B cell (primary cell): ENCODE measurements at regions not wholly inside any gene's neighbourhood (a gene's known extent, or its start where the extent isn't known, plus 50 kb on each side); places are given as distances from the start of the nearest gene placed in this dataset.

Experiments used
- ATAC-seq: fragments of 200-7000 bp; cut with Tn5 transposase; one replicate; pipeline ENCODE4 v1.10.0; 2021; ENCODE audit warnings: low read depth, mild to moderate bottlenecking, moderate number of reproducible peaks, moderate library complexity
- CTCF ChIA-PET: fragments of 350-600 bp; sonication (Branson Sonifier 250); formaldehyde crosslinking; loops from one replicate; lab custom pipeline; 2021; ENCODE audit warnings: antibody characterized with exemption, inconsistent platforms; lab: Charles Lee
- POLR2A ChIA-PET: fragments of 350-600 bp; sonication (Branson Sonifier 250); formaldehyde crosslinking; loops from one replicate; lab custom pipeline; 2021; ENCODE audit warnings: antibody characterized with exemption; lab: Charles Lee
- DNase-seq: peaks from one replicate; pipeline ENCODE4 v3.0.0; 2013
- H2AFZ ChIP-seq: 2 replicates; pipeline ENCODE4 v1.6.1; 2012; ENCODE audit warnings: mild to moderate bottlenecking, low read depth, low read length; ENCODE audit not compliant: insufficient read depth, poor library complexity, severe bottlenecking
- H3K27ac ChIP-seq, 2 donors: 1 replicate in 1 of 2; 2 replicates in 1 of 2; pipeline ENCODE4 v1.5.1; 2012 to 2013; ENCODE audit warnings: low read length in 2 of 2, mild to moderate bottlenecking in 2 of 2, moderate library complexity in 1 of 2
- H3K27me3 ChIP-seq, 4 experiments: fragments of 200-600 bp in 1 of 4; sonication (generic) in 1 of 4; replicated peaks in 1 of 4; 1 replicate in 2 of 4; 2 replicates in 2 of 4; pipeline versions ENCODE4 v1.6.1 to v1.7.0; 2013 to 2016; ENCODE audit warnings: low read length in 3 of 4, mild to moderate bottlenecking in 2 of 4, mixed read lengths in 1 of 4, moderate library complexity in 1 of 4; ENCODE audit not compliant: insufficient read depth in 4 of 4, control insufficient read depth in 3 of 4; ENCODE audit errors: control extremely low read depth in 1 of 4
- H3K36me3 ChIP-seq, 2 experiments: replicated peaks in 1 of 2; 1 replicate in 1 of 2; 2 replicates in 1 of 2; pipeline versions ENCODE4 v1.6.1 to v1.7.1; 2013; ENCODE audit warnings: low read length in 1 of 2; ENCODE audit not compliant: insufficient read depth in 2 of 2, control insufficient read depth in 1 of 2; ENCODE audit errors: control extremely low read depth in 1 of 2, extremely low read depth in 1 of 2
- H3K4me1 ChIP-seq, 2 donors: fragments of 200-600 bp in 1 of 2; sonication (generic) in 1 of 2; 1 replicate in 1 of 2; 2 replicates in 1 of 2; pipeline versions ENCODE4 v1.5.1 to v1.6.1; 2013 to 2017; ENCODE audit warnings: low read length in 2 of 2; ENCODE audit not compliant: control insufficient read depth in 2 of 2, insufficient read depth in 2 of 2
- H3K4me2 ChIP-seq: replicated peaks from 2 replicates; pipeline ENCODE3; 2012; ENCODE audit warnings: mild to moderate bottlenecking, low read depth, low read length; ENCODE audit not compliant: poor library complexity, severe bottlenecking
- H3K4me3 ChIP-seq, 5 experiments: fragments of 200-600 bp in 1 of 5; sonication (generic) in 1 of 5; 1 replicate in 3 of 5; 2 replicates in 2 of 5; pipeline versions ENCODE4 v1.5.1 to v1.7.0; 2011 to 2016; ENCODE audit warnings: low read length in 4 of 5, mild to moderate bottlenecking in 4 of 5, low read depth in 2 of 5, control low read depth in 1 of 5, moderate library complexity in 1 of 5; ENCODE audit not compliant: insufficient read depth in 1 of 5; ENCODE audit errors: control extremely low read depth in 1 of 5, extremely low read depth in 1 of 5
- H3K79me2 ChIP-seq: fragments of 200-600 bp; sonication (generic); one replicate; pipeline ENCODE4 v1.6.0; 2016; ENCODE audit warnings: low read length; ENCODE audit not compliant: control insufficient read depth, insufficient read depth
- H3K9ac ChIP-seq: fragments of 200-600 bp; sonication (generic); 2 replicates; pipeline ENCODE4 v1.6.1; 2017; ENCODE audit warnings: mild to moderate bottlenecking, low read length, moderate library complexity
- H3K9me3 ChIP-seq, 3 donors: one replicate each; pipeline versions ENCODE4 v1.6.1 to v1.7.1; 2013; ENCODE audit warnings: low read length in 2 of 3; ENCODE audit not compliant: control insufficient read depth in 2 of 3, insufficient read depth in 1 of 3; ENCODE audit errors: control extremely low read depth in 1 of 3
- H4K20me1 ChIP-seq: 2 replicates; pipeline ENCODE4 v1.6.0; 2012; ENCODE audit warnings: mild to moderate bottlenecking, low read length; ENCODE audit not compliant: insufficient read depth, control insufficient read depth, poor library complexity, severe bottlenecking
- H3K27ac Mint-ChIP-seq: one replicate; pipeline ENCODE4 v1.8.0; 2021; ENCODE audit warnings: mixed read lengths
- H3K27me3 Mint-ChIP-seq: one replicate; pipeline ENCODE4 v1.8.0; 2021; ENCODE audit warnings: mixed read lengths
- H3K4me1 Mint-ChIP-seq: one replicate; pipeline ENCODE4 v1.8.0; 2021; ENCODE audit warnings: mixed read lengths
- H3K4me3 Mint-ChIP-seq: one replicate; pipeline ENCODE4 v1.8.0; 2021; ENCODE audit warnings: mixed read lengths
- H3K9me3 Mint-ChIP-seq: one replicate; pipeline ENCODE4 v1.8.0; 2022; ENCODE audit warnings: mixed read lengths; ENCODE audit not compliant: insufficient read depth
- EZH2 ChIP-seq: IDR thresholded peaks from 2 replicates; pipeline ENCODE4 v1.6.1; 2012; ENCODE audit warnings: borderline replicate concordance, low read depth, mild to moderate bottlenecking, moderate library complexity, low read length; ENCODE audit not compliant: insufficient read depth, poor library complexity, severe bottlenecking
- WGBS: methylation state at CpG from one replicate; pipeline ENCODE4 v1.1.5; 2013; ENCODE audit warnings: missing lambda C conversion rate; ENCODE audit not compliant: insufficient coverage; 5-methylcytosine and 5-hydroxymethylcytosine counted together
- intact Hi-C: fragments of 100-400 bp; cut with micrococcal nuclease; formaldehyde crosslinking; loops from one replicate; pipeline ENCODE4 v1.10.0; 2022
- TF ChIP-seq, protein P1 (sequence below): fragments of 200-600 bp; IDR thresholded peaks from one replicate; pipeline ENCODE4 v1.8.0; 2022; ENCODE audit warnings: antibody characterized with exemption, mild to moderate bottlenecking

- Histone ChIP-seq H3K4me3 (no peak overlapping the region), H3K36me3 (no peaks in the 10 kb centered on the region), H3K4me2 (no peak overlapping the region), H2AFZ (no peak overlapping the region), H3K9me3 (no peaks in the 10 kb centered on the region), H3K27ac (no peak overlapping the region), H3K4me1 (no peaks in the 10 kb centered on the region), H3K9ac (no peak overlapping the region), H3K79me2 (no peaks in the 10 kb centered on the region), H4K20me1 (no peaks in the 10 kb centered on the region), H3K27me3 (no peaks in the 10 kb centered on the region)
- no peaks in the 10 kb centered on the region for H3K4me1 Mint-ChIP-seq
- WGBS, result 100% methylated on average over 1 of the region's 2 CpGs
- no peak overlapping the region for H3K27ac Mint-ChIP-seq
- TF ChIP-seq EZH2, result no peak
- TF ChIP-seq, protein P1, sequence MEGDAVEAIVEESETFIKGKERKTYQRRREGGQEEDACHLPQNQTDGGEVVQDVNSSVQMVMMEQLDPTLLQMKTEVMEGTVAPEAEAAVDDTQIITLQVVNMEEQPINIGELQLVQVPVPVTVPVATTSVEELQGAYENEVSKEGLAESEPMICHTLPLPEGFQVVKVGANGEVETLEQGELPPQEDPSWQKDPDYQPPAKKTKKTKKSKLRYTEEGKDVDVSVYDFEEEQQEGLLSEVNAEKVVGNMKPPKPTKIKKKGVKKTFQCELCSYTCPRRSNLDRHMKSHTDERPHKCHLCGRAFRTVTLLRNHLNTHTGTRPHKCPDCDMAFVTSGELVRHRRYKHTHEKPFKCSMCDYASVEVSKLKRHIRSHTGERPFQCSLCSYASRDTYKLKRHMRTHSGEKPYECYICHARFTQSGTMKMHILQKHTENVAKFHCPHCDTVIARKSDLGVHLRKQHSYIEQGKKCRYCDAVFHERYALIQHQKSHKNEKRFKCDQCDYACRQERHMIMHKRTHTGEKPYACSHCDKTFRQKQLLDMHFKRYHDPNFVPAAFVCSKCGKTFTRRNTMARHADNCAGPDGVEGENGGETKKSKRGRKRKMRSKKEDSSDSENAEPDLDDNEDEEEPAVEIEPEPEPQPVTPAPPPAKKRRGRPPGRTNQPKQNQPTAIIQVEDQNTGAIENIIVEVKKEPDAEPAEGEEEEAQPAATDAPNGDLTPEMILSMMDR, result no peak
- H3K27me3 Mint-ChIP-seq, result no peaks in the 10 kb centered on the region
- DNase-seq, result no peak
- no peaks in the 10 kb centered on the region for H3K9me3 Mint-ChIP-seq
- CTCF ChIA-PET, result no interaction called here
- ATAC-seq, result no peak
- no peak overlapping the region for H3K4me3 Mint-ChIP-seq
- intact Hi-C loops, result loop anchor here (1.0 kb wide), 1 partner anchor 9 kb away; no protein-coding TSS in a partner anchor
- POLR2A ChIA-PET, result no interaction called here
Measured at GRCh38 chr1:191564275-191564674, 594.0 kb upstream of the RGS18 start.

- Histone ChIP-seq H3K36me3 (no peaks in the 10 kb centered on the region), H3K4me3 (no peak overlapping the region), H3K79me2 (no peaks in the 10 kb centered on the region), H2AFZ (no peak overlapping the region), H3K27ac (no peak overlapping the region), H3K9me3 (no peaks in the 10 kb centered on the region), H3K27me3 (no peaks in the 10 kb centered on the region), H3K9ac (no peak overlapping the region), H3K4me1 (no peaks in the 10 kb centered on the region), H3K4me2 (no peak overlapping the region), H4K20me1 (no peaks in the 10 kb centered on the region)
- no peak overlapping the region for H3K27ac Mint-ChIP-seq
- ChIA-PET POLR2A (no interaction called here), CTCF (no interaction called here)
- no peak overlapping the region for H3K4me3 Mint-ChIP-seq
- intact Hi-C loops, result no loop called here
- DNase-seq (no peak), ATAC-seq (no peak)
- H3K27me3 Mint-ChIP-seq, result no peaks in the 10 kb centered on the region
- H3K9me3 Mint-ChIP-seq, result no peaks in the 10 kb centered on the region
- TF ChIP-seq EZH2, result no peak
- TF ChIP-seq, protein P1, result no peak
- H3K4me1 Mint-ChIP-seq, result no peaks in the 10 kb centered on the region
Measured at GRCh38 chr1:191572479-191572878, 585.8 kb upstream of the RGS18 start.
